AG10803 (cell line): ENCODE measurements at regions not wholly inside any gene's neighbourhood (a gene's known extent, or its start where the extent isn't known, plus 50 kb on each side); places are given as distances from the start of the nearest gene placed in this dataset.
A peak's percentile ranks its signal among the peaks of the same experiment; 100 is the strongest.

Source experiments
- DNase-seq: peaks from one replicate; pipeline ENCODE4 v3.0.0; 2010; ENCODE audit warnings: low read depth
- H3K4me3 ChIP-seq: 2 replicates; pipeline ENCODE4 v1.5.1; 2011; ENCODE audit warnings: mild to moderate bottlenecking, low read length, control low read depth
- TF ChIP-seq, protein P1 (sequence below): conservative IDR thresholded peaks from 2 replicates; pipeline ENCODE4 v1.5.1; 2011; ENCODE audit warnings: mild to moderate bottlenecking, low read length, control low read depth, inconsistent platforms

DNA sequence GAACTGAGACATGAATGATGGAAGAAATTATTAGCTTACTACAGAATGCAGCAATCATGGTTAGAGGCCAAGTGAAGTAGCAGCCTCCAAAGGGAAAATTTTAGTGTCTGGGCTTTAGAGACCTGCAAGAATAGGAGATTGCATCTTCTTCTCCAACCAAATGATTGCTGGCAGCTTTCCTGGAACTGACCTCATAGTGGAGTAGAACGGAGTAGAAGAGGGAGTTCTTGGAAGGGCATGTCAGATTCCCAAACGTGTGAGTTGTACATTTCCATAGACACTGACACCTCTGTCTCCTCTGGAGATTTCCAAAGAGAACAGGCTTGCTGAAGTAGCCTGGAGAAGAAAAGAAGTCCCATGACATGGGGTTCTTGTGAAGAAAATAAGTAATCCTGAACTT, 169.8 kb upstream of the ERBB4 start:
- no peak overlapping the region for H3K4me3 ChIP-seq
- TF ChIP-seq, protein P1, sequence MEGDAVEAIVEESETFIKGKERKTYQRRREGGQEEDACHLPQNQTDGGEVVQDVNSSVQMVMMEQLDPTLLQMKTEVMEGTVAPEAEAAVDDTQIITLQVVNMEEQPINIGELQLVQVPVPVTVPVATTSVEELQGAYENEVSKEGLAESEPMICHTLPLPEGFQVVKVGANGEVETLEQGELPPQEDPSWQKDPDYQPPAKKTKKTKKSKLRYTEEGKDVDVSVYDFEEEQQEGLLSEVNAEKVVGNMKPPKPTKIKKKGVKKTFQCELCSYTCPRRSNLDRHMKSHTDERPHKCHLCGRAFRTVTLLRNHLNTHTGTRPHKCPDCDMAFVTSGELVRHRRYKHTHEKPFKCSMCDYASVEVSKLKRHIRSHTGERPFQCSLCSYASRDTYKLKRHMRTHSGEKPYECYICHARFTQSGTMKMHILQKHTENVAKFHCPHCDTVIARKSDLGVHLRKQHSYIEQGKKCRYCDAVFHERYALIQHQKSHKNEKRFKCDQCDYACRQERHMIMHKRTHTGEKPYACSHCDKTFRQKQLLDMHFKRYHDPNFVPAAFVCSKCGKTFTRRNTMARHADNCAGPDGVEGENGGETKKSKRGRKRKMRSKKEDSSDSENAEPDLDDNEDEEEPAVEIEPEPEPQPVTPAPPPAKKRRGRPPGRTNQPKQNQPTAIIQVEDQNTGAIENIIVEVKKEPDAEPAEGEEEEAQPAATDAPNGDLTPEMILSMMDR: no peak
- peak; percentile 56 for DNase-seq

DNA sequence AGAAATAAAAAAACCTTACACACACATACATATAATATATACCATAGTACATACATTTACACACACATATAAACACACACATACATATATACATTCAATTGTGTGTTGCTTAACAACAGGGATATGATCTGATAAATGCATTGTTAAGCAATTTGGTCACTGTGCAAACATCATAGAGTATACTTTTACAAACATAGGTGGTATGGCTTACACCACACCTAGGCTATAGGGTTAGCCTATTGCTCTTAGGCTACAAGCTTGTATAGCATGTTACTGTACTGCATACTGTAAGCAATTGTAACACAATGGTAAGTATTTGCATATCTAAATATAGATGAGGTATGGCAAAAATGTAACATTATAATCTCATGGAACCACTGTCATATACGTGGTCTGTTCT, 156.8 kb upstream of the ERBB4 start:
- DNase-seq: no peak
- TF ChIP-seq, protein P1: no peak
- no peak overlapping the region for H3K4me3 ChIP-seq

DNA sequence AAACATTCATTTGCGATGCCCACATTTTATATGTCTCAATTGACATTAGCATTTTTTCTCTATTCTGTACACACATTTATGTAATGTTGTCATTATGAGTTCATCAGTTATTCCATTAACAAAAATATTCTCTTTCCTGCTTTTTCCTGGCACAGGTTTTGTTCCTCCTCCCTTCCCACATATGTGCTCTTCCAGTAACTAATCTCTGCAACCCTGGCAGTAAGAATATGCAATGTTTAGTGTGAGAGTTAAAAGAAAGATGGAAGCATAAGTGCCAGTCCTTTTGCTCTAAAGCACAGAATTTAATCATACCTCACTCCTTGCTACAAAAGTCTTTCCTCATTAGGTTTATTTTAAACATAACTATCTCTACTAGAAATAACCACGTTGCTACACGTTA, 155.8 kb upstream of the ERBB4 start:
- DNase-seq: no peak
- no peak overlapping the region for H3K4me3 ChIP-seq
- TF ChIP-seq, protein P1: no peak

DNA sequence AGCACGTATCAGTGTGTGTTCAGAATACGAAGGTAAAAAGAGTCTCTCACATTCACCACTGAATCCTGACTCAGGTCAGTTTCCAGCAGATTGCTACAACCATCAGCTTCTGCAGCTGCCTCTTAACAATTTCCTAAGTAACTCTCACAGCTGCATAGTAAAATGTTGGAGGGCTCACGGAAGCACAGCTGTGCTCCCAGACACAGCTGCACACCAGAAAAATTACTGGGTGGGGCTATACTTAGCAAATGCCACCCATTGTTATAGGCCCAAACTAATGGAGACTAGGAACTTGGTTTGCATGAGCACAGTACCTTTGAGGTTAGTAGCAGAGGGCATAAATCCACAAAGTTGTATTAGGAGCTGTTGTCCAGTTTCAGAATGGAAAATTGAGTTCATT, 153.9 kb upstream of the ERBB4 start:
- DNase-seq: no peak
- H3K4me3 ChIP-seq: no peak overlapping the region
- TF ChIP-seq, protein P1: no peak

DNA sequence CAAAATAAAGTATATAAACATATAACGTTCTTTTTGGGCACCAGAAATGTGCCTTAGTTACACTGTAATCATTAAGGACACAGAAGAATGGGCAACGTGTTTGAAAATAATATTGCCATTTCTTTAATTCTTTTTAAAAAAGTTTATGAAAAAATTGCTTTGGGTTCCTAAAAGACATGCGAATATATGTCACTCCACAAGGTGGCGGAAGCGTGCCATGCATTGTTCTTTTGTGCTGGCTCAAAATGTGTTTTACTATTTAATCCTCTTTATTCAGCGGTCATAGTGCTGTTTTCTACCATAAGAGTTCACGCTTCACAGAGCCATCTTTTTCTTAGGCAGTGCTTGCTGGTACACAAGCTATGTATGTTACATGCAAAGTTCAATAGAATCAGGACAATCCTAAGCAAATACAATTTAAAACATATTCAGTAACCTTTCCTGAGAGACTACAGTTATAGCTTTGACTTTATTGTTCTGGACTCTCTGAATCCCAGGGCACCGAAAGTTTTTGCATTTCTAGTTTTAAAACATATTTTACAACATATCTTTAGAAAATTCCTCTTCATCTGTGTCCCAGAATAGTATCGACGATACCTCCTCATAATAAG, 147.8 kb upstream of the ERBB4 start:
- H3K4me3 ChIP-seq: no peak overlapping the region
- TF ChIP-seq, protein P1: peak; percentile 94
- DNase-seq: peak; percentile 62

DNA sequence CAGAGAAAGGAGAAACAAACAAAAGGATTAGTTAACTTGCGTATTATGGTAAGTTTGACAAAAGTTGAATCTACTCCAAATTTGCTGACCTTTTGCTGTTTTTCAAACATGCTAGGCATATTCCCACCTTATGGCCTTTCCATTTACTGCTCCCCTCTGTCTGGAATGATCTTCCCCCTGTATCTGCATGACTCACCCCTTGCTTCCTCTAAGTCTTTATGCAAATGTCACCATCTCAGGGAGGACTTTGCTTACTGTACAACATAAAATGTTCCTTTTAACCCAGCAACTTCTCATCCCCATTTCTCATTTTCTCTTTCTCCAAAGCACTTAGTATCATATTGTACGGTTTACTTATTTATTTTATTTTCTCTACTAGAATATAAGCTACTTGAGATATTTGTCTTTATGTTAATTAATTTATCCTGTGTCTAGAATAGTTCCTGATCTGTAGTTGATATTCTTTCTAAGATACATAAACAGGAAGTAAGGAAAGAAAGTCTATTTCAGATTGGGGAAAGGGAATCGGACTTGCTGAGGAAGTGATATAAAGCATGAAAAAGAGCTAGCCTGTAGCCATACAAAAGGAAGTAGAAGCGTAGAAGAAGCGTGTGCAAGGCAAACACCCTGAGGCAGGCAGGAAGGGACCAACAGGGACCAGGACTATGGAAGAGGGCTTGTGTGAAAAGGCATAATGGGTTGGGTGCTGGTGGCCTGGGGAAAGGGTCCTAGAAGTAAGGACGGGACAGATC, 144.9 kb upstream of the ERBB4 start:
- TF ChIP-seq, protein P1: no peak
- DNase-seq: peak; percentile 13
- no peak overlapping the region for H3K4me3 ChIP-seq

DNA sequence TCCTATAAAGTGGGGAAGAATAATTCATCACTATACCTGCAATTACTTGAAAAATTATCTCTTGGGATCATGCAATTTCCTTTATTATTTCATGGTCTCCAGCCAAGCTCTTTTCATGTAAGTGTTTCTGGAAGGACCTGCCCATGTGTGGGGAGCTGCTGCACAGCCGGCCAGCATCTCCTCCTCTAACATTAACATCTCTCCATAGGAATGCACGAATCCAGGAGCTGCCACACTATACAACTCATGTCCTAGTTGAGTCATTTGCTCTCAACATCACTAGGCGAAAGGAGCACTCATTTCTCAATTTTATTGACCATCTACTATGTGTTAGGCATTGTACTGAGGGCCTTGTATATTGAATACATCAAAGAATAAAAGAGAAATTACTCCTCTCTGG, 144.3 kb upstream of the ERBB4 start:
- TF ChIP-seq, protein P1: no peak
- no peak overlapping the region for H3K4me3 ChIP-seq
- no peak for DNase-seq
